IPS-20b (cell line): ENCODE measurements at regions not wholly inside any gene's neighbourhood (a gene's known extent, or its start where the extent isn't known, plus 50 kb on each side); places are given as distances from the start of the nearest gene placed in this dataset.

ENCODE experiments used
- H3K27ac ChIP-seq: one replicate; pipeline ENCODE4 v1.5.1; 2013; ENCODE audit warnings: low read length
- H3K27me3 ChIP-seq: 2 replicates; pipeline ENCODE4 v1.6.1; 2013; ENCODE audit warnings: mild to moderate bottlenecking, low read length, inconsistent platforms; ENCODE audit not compliant: insufficient read depth
- H3K36me3 ChIP-seq: 2 replicates; pipeline ENCODE4 v1.6.1; 2013; ENCODE audit warnings: low read depth, mild to moderate bottlenecking, inconsistent platforms, low read length, moderate library complexity; ENCODE audit not compliant: insufficient read depth
- H3K4me1 ChIP-seq: 2 replicates; pipeline ENCODE4 v1.6.1; 2013; ENCODE audit warnings: mild to moderate bottlenecking, control low read depth, inconsistent platforms, low read length, moderate library complexity; ENCODE audit not compliant: insufficient read depth
- H3K4me3 ChIP-seq: 2 replicates; pipeline ENCODE4 v1.5.1; 2013; ENCODE audit warnings: mild to moderate bottlenecking, low read length, inconsistent platforms
- H3K9ac ChIP-seq: 2 replicates; pipeline ENCODE4 v1.6.1; 2013; ENCODE audit warnings: low read depth, mild to moderate bottlenecking, inconsistent platforms, low read length, moderate library complexity
- H3K9me3 ChIP-seq: 2 replicates; pipeline ENCODE4 v1.6.1; 2013; ENCODE audit warnings: mild to moderate bottlenecking, low read depth, low read length, inconsistent platforms; ENCODE audit not compliant: insufficient read depth

- Histone ChIP-seq H3K36me3 (no peaks in the 10 kb centered on the region), H3K27me3 (no peaks in the 10 kb centered on the region), H3K4me3 (no peak overlapping the region), H3K9me3 (peaks cover 19% of the 10 kb centered on the region), H3K9ac (no peak overlapping the region), H3K4me1 (no peaks in the 10 kb centered on the region), H3K27ac (no peak overlapping the region)
These were observed 898.4 kb downstream of the PDCD6IP start for GRCh38 chr3:34696831-34697230.

GRCh38 chr3:34703053-34703452 lies 904.6 kb downstream of the PDCD6IP start:
- Histone ChIP-seq H3K9ac (no peak overlapping the region), H3K27ac (no peak overlapping the region), H3K36me3 (no peaks in the 10 kb centered on the region), H3K27me3 (no peaks in the 10 kb centered on the region), H3K4me1 (no peaks in the 10 kb centered on the region), H3K4me3 (no peak overlapping the region), H3K9me3 (peaks cover 34% of the 10 kb centered on the region)

GRCh38 chr3:34724916-34725499 lies 914.3 kb upstream of the ARPP21 start:
- Histone ChIP-seq H3K9me3 (no peaks in the 10 kb centered on the region; the same call in 1 of the 2 replicates), H3K9ac (no peak overlapping the region), H3K36me3 (no peaks in the 10 kb centered on the region), H3K4me3 (no peak overlapping the region), H3K27me3 (no peaks in the 10 kb centered on the region), H3K27ac (no peak overlapping the region), H3K4me1 (no peaks in the 10 kb centered on the region)

DNA sequence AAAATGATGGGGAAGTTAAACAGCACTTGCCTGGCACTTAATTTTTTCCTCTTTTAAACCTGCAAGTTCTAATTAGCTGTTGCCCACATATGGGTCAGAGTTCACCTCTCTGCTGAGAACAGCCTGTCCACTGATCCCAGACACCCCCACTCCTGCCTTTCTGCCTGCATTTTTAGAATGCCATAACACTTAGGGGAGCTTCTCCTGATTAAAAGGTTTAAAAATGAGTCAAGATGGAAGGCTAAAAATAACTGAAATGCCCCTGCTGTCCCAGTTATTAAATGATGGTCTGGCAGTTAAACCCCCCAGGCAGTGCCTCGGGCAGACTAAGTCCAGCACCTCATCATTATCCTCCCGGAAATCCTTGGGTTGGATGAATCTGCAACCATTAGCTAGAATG lies 913.6 kb upstream of the ARPP21 start:
- H3K9ac ChIP-seq: no peak overlapping the region
- no peak overlapping the region for H3K27ac ChIP-seq
- H3K4me3 ChIP-seq: no peak overlapping the region
- peaks cover 5% of the 10 kb centered on the region; the same call in 1 of the 2 replicates for H3K9me3 ChIP-seq
- H3K4me1 ChIP-seq: no peaks in the 10 kb centered on the region
- no peaks in the 10 kb centered on the region for H3K36me3 ChIP-seq
- H3K27me3 ChIP-seq: no peaks in the 10 kb centered on the region

- H3K4me3 ChIP-seq: no peak overlapping the region
- H3K36me3 ChIP-seq: no peaks in the 10 kb centered on the region
- H3K9ac ChIP-seq: no peak overlapping the region
- no peaks in the 10 kb centered on the region for H3K27me3 ChIP-seq
- no peaks in the 10 kb centered on the region for H3K4me1 ChIP-seq
- H3K27ac ChIP-seq: no peak overlapping the region
- peaks cover 5% of the 10 kb centered on the region; the same call in 1 of the 2 replicates for H3K9me3 ChIP-seq
These were observed 911.6 kb upstream of the ARPP21 start for GRCh38 chr3:34727700-34728099.

DNA sequence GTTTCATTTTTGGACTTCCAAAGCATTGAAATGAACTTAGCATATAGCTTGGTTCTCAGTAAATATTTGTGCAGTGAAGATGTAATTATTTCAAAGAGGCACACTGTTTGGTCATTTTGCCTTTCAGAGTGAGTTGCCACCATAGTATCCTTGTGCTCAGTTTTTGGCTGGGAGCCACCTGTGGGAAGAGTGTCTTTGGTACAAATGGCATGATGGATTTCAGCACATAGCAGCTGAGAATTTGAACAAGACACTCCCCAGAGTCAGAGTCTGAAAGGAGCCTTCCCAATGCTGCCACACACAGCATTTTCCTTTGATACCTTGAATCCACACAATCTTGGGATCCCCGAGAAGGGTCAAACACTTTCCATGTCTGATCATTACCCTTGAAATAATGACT lies 897.2 kb upstream of the ARPP21 start:
- Histone ChIP-seq H3K9ac (no peak overlapping the region), H3K9me3 (peaks cover 6% of the 10 kb centered on the region; the same call in 1 of the 2 replicates), H3K27me3 (no peaks in the 10 kb centered on the region), H3K4me1 (no peaks in the 10 kb centered on the region), H3K27ac (no peak overlapping the region), H3K36me3 (no peaks in the 10 kb centered on the region), H3K4me3 (no peak overlapping the region)

DNA sequence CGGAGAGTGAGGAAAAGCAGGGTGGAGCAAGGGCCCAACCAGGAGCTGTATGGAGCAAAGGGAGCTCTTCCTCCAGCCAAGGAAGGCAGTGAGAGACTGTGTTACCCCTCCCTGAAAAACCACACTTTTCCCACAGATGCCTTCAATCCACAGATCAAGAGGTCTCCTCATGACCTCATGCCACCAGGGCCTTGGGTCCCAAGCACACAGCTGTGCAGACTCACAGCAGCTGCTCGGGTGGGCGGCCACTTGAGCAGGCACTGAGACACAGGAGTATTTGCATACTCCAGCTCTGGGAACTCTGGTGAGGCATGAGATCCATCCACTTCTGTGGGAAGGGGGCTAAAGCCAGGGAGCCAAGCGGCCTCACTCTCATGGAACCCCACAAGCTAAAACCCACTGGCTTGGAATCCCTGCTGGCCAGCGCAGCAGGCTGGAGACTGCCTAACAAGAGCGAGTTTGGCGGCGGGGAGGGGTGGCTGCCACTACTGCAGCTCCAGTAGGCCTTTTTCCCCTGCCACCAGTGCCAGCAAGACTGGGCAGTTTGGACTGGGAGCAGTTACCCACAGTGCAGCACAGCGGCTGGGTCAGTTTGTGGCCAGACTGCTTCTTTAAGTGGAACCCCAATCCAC lies 880.6 kb upstream of the ARPP21 start:
- Histone ChIP-seq H3K27me3 (no peaks in the 10 kb centered on the region), H3K4me3 (no peak overlapping the region), H3K36me3 (no peaks in the 10 kb centered on the region)

GRCh38 chr3:34777386-34777785 lies 861.9 kb upstream of the ARPP21 start:
- 0 out of 2 replicates have a peak, but pooled peaks cover 5% of the 10 kb centered on the region for H3K4me1 ChIP-seq
- H3K9ac ChIP-seq: no peak overlapping the region
- H3K27me3 ChIP-seq: no peaks in the 10 kb centered on the region
- H3K4me3 ChIP-seq: no peak overlapping the region
- H3K36me3 ChIP-seq: no peaks in the 10 kb centered on the region
- no peaks in the 10 kb centered on the region for H3K9me3 ChIP-seq
- no peak overlapping the region for H3K27ac ChIP-seq

More for the DNA sequence above, 880.6 kb upstream of the ARPP21 start:
- Histone ChIP-seq H3K4me1 (no peaks in the 10 kb centered on the region), H3K9me3 (no peaks in the 10 kb centered on the region), H3K9ac (no peak overlapping the region), H3K27ac (no peak overlapping the region)

- H3K27ac ChIP-seq: no peak overlapping the region
- H3K4me1 ChIP-seq: 0 out of 2 replicates have a peak, but pooled peaks cover 5% of the 10 kb centered on the region
These were observed 860.2 kb upstream of the ARPP21 start for GRCh38 chr3:34779092-34779491.

DNA sequence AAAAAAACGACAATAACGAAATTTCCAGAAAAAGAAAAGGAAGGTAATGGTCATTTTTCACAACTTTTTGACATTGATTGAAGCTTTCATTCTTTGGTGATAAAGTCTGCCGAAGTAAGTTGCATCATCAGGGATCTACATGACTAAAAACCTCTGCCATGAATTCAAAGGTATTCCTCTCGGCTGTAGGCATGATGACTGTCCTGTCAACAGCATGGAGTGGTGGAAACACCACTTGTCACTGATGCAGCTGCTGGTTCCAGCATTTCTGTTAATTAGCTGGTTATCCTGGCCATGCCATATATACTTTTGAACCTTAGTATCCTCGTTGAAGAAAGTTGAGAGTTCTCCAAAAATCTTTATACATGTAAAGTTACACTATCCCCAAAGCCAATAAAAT lies 859.0 kb upstream of the ARPP21 start:
- H3K9me3 ChIP-seq: no peaks in the 10 kb centered on the region
- H3K27me3 ChIP-seq: no peaks in the 10 kb centered on the region
- H3K9ac ChIP-seq: no peak overlapping the region
- H3K4me3 ChIP-seq: no peak overlapping the region
- H3K27ac ChIP-seq: no peak overlapping the region
- 0 out of 2 replicates have a peak, but pooled peaks cover 5% of the 10 kb centered on the region for H3K4me1 ChIP-seq
- no peaks in the 10 kb centered on the region for H3K36me3 ChIP-seq

More at GRCh38 chr3:34779092-34779491, 860.2 kb upstream of the ARPP21 start:
- Histone ChIP-seq H3K4me3 (no peak overlapping the region), H3K9ac (no peak overlapping the region), H3K27me3 (no peaks in the 10 kb centered on the region), H3K36me3 (no peaks in the 10 kb centered on the region), H3K9me3 (no peaks in the 10 kb centered on the region)

DNA sequence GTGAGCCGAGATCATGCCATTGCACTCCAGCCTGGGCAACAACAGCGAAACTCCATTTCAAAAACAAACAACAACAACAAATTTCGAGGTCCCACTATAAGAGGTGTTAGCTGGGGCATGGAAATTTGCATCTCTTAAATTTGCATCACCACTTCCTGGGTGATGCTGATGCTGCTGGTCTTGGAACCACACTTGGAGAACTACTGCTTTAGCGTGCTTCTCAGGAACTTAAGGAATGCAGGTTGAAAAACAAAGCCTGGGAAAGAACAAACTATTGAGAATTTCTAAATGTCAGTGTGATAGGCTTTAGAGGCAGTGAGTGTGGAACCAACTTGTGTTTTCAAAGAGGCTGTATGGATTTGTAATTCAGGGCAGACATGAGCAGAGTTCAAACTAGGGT lies 858.4 kb upstream of the ARPP21 start:
- Histone ChIP-seq H3K27me3 (no peaks in the 10 kb centered on the region), H3K36me3 (no peaks in the 10 kb centered on the region), H3K4me3 (no peak overlapping the region), H3K27ac (no peak overlapping the region), H3K9me3 (no peaks in the 10 kb centered on the region), H3K4me1 (0 out of 2 replicates have a peak, but pooled peaks cover 5% of the 10 kb centered on the region), H3K9ac (no peak overlapping the region)

DNA sequence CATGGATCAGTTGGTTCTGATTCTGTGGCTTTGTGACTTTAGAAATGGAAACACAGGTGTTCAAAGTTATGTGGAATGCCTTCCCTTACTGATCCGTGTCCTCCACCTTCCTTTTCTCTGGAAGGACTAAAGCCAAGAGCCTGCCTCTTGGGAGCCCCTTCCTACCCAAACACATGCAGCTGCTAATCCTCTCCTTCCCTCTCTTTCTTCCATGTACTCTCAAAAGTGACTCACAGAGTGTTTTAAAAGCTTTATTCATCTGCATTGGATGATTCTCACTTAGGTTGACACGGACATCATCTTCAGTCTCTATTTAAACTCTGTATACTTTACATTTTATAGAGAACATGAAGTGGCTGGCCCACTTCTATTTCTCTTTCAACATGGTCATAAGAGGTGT lies 856.5 kb upstream of the ARPP21 start:
- H3K4me3 ChIP-seq: no peak overlapping the region
- 0 out of 2 replicates have a peak, but pooled peaks cover 5% of the 10 kb centered on the region for H3K4me1 ChIP-seq
- H3K9me3 ChIP-seq: no peaks in the 10 kb centered on the region
- no peak overlapping the region for H3K27ac ChIP-seq
- no peaks in the 10 kb centered on the region for H3K36me3 ChIP-seq
- no peak overlapping the region for H3K9ac ChIP-seq
- H3K27me3 ChIP-seq: no peaks in the 10 kb centered on the region
